ENCODE measurements at regions not wholly inside any gene's neighbourhood (a gene's known extent, or its start where the extent isn't known, plus 50 kb on each side); places are given as distances from the start of the nearest gene placed in this dataset.

- H3K4me3 ChIP-seq (ENCODE audit: low read depth, low read length), result no peak overlapping the region
- no peak for DNase-seq (ENCODE audit: low read depth)
- no peak for TF ChIP-seq CTCF (IDR thresholded peaks at IDR 0.05; ENCODE audit: insufficient read depth, low read length)
Observed at GRCh38 chr10:2300231-2300630, 562.9 kb upstream of the ADARB2 start.

- H3K4me3 ChIP-seq (ENCODE audit: low read depth, low read length), result no peak overlapping the region
- no peak for TF ChIP-seq CTCF (IDR thresholded peaks at IDR 0.05; ENCODE audit: insufficient read depth, low read length)
- DNase-seq (ENCODE audit: low read depth), result no peak
Observed at GRCh38 chr10:2296179-2296891, 559.0 kb upstream of the ADARB2 start.

- no peak overlapping the region for H3K4me3 ChIP-seq (ENCODE audit: low read depth, low read length)
- TF ChIP-seq CTCF (IDR thresholded peaks at IDR 0.05; ENCODE audit: insufficient read depth, low read length), result no peak
- no peak for DNase-seq (ENCODE audit: low read depth)
Observed at GRCh38 chr10:2294739-2295138, 557.4 kb upstream of the ADARB2 start.

GRCh38 chr10:2284071-2284470, 546.7 kb upstream of the ADARB2 start:
- H3K4me3 ChIP-seq (ENCODE audit: low read depth, low read length), result no peak overlapping the region
- DNase-seq (ENCODE audit: low read depth), result no peak
- TF ChIP-seq CTCF (IDR thresholded peaks at IDR 0.05; ENCODE audit: insufficient read depth, low read length), result no peak

- no peak for TF ChIP-seq CTCF (IDR thresholded peaks at IDR 0.05; ENCODE audit: insufficient read depth, low read length)
- DNase-seq (ENCODE audit: low read depth), result no peak
- no peak overlapping the region for H3K4me3 ChIP-seq (ENCODE audit: low read depth, low read length)
Observed at GRCh38 chr10:2282202-2282601, 544.9 kb upstream of the ADARB2 start.

GRCh38 chr10:2280713-2281300, 543.5 kb upstream of the ADARB2 start:
- H3K4me3 ChIP-seq (ENCODE audit: low read depth, low read length), result no peak overlapping the region
- DNase-seq (ENCODE audit: low read depth), result no peak
- TF ChIP-seq CTCF (IDR thresholded peaks at IDR 0.05; ENCODE audit: insufficient read depth, low read length), result no peak
